CD4-positive, alpha-beta memory T cell (primary cell): ENCODE measurements at regions not wholly inside any gene's neighbourhood (a gene's known extent, or its start where the extent isn't known, plus 50 kb on each side); places are given as distances from the start of the nearest gene placed in this dataset.
"Not testable (repeated sequence)": the region's sequence is repeated elsewhere in the genome, so short reads cannot be mapped to it uniquely, and the experiment has no call there.

Experiments used
- CTCF ChIA-PET: fragments of 350-600 bp; sonication (Branson Sonifier 250); formaldehyde crosslinking; loops from one replicate; lab custom pipeline; 2021; ENCODE audit warnings: inconsistent platforms; ENCODE audit not compliant: partially characterized antibody; lab: Charles Lee
- POLR2A ChIA-PET: fragments of 350-600 bp; sonication (Branson Sonifier 250); formaldehyde crosslinking; loops from one replicate; lab custom pipeline; 2021; ENCODE audit not compliant: partially characterized antibody; lab: Charles Lee
- DNase-seq, 5 donors: peaks; one replicate each; pipeline versions ENCODE4 v3.0.0 to v3.0.0-alpha.2; 2020 to 2022; ENCODE audit warnings: mixed read lengths in 1 of 5
- H3K27ac ChIP-seq: one replicate; pipeline ENCODE4 v1.7.0; 2013; ENCODE audit warnings: low read depth, low read length
- H3K27me3 ChIP-seq: 2 replicates; pipeline ENCODE4 v1.7.0; 2013; ENCODE audit warnings: mild to moderate bottlenecking, low read length, moderate library complexity; ENCODE audit not compliant: insufficient read depth
- H3K36me3 ChIP-seq: 2 replicates; pipeline ENCODE4 v1.7.0; 2013; ENCODE audit warnings: mild to moderate bottlenecking, low read length, moderate library complexity; ENCODE audit not compliant: insufficient read depth
- H3K4me1 ChIP-seq: 2 replicates; pipeline ENCODE4 v1.7.0; 2013; ENCODE audit warnings: mild to moderate bottlenecking, low read length, moderate library complexity; ENCODE audit not compliant: insufficient read depth
- H3K4me3 ChIP-seq, 2 donors: one replicate each; pipeline ENCODE4 v1.7.0; 2013; ENCODE audit warnings: low read length in 2 of 2, mild to moderate bottlenecking in 1 of 2
- H3K9me3 ChIP-seq, 2 donors: one replicate each; pipeline ENCODE4 v1.7.0; 2013; ENCODE audit warnings: low read length in 2 of 2, control low read depth in 1 of 2; ENCODE audit not compliant: control insufficient read depth in 1 of 2
- H3K27ac Mint-ChIP-seq, 7 donors: one replicate each; pipeline ENCODE4 v1.8.0; 2020 to 2021; ENCODE audit warnings: mixed read lengths in 7 of 7, mild to moderate bottlenecking in 6 of 7, inconsistent platforms in 3 of 7, moderate library complexity in 3 of 7
- H3K27me3 Mint-ChIP-seq, 2 donors: one replicate each; pipeline ENCODE4 v1.8.0; 2020 to 2021; ENCODE audit warnings: mixed read lengths in 2 of 2
- H3K36me3 Mint-ChIP-seq, 2 donors: one replicate each; pipeline ENCODE4 v1.8.0; 2020 to 2021; ENCODE audit warnings: mixed read lengths in 2 of 2, inconsistent platforms in 1 of 2, mild to moderate bottlenecking in 1 of 2
- H3K4me1 Mint-ChIP-seq, 4 donors: one replicate each; pipeline ENCODE4 v1.8.0; 2020 to 2021; ENCODE audit warnings: mixed read lengths in 4 of 4, mild to moderate bottlenecking in 1 of 4
- H3K4me3 Mint-ChIP-seq, 8 donors: one replicate each; pipeline ENCODE4 v1.8.0; 2020 to 2021; ENCODE audit warnings: mixed read lengths in 8 of 8, mild to moderate bottlenecking in 7 of 8, moderate library complexity in 6 of 8, inconsistent platforms in 3 of 8
- H3K9me3 Mint-ChIP-seq, 8 donors: one replicate each; pipeline ENCODE4 v1.8.0; 2020 to 2021; ENCODE audit warnings: mixed read lengths in 8 of 8, mild to moderate bottlenecking in 5 of 8, inconsistent platforms in 3 of 8, moderate library complexity in 1 of 8
- intact Hi-C: fragments of 100-400 bp; cut with micrococcal nuclease; formaldehyde crosslinking; loops from one replicate; pipeline ENCODE4 v1.15.1; 2023

- H3K4me1 Mint-ChIP-seq, H3K27ac Mint-ChIP-seq, H3K36me3 ChIP-seq, H3K4me3 Mint-ChIP-seq, H3K4me3 ChIP-seq, H3K27me3 Mint-ChIP-seq, intact Hi-C loops, H3K27ac ChIP-seq, H3K9me3 ChIP-seq, H3K4me1 ChIP-seq, DNase-seq, H3K36me3 Mint-ChIP-seq, POLR2A ChIA-PET, CTCF ChIA-PET, H3K27me3 ChIP-seq: not testable (repeated sequence)
- H3K9me3 Mint-ChIP-seq: peaks cover 2 to 40% (median 18%) of the 10 kb centered on the region in 8 donors
These were observed 716.6 kb downstream of the ROBO2 start for GRCh38 chr3:77756397-77756975.

- H3K27ac Mint-ChIP-seq: no peak overlapping the region
- H3K4me1 Mint-ChIP-seq: no peaks in the 10 kb centered on the region
These were observed 732.6 kb downstream of the ROBO2 start for GRCh38 chr3:77772459-77772858.

DNA sequence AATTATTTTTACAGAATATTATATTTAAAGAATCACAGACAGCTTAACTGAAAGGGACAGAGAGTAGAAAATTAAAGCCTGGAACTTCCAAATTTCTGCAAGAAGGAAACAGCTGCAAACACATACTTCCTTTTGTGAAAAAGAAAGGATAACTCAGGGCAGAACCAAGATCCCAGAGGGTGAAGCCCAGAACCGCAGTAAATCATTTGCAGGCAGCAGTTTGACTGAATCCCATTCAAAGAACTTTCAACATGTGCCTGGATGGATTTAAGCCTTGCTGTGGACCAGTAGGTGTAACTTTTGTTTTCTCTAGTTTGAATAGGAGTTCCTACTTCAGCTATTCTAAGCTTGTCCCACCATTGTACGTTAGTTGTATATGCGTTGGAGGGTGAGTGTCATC lies 733.2 kb downstream of the ROBO2 start:
- H3K36me3 ChIP-seq: no peaks in the 10 kb centered on the region
- DNase-seq: no peak
- Mint-ChIP-seq H3K4me1 (no peaks in the 10 kb centered on the region), H3K9me3 (peaks cover 0 to 22% (median 9%) of the 10 kb centered on the region in 8 donors), H3K27ac (no peak overlapping the region), H3K36me3 (no peaks in the 10 kb centered on the region), H3K4me3 (no peak overlapping the region), H3K27me3 (no peaks in the 10 kb centered on the region)
- no peaks in the 10 kb centered on the region for H3K27me3 ChIP-seq
- H3K27ac ChIP-seq: no peak overlapping the region
- H3K9me3 ChIP-seq: no peaks in the 10 kb centered on the region
- ChIA-PET POLR2A (no interaction called here), CTCF (no interaction called here)
- H3K4me1 ChIP-seq: no peaks in the 10 kb centered on the region
- intact Hi-C loops: no loop called here
- H3K4me3 ChIP-seq: no peak overlapping the region

More at GRCh38 chr3:77772459-77772858, 732.6 kb downstream of the ROBO2 start:
- ChIA-PET CTCF (no interaction called here), POLR2A (no interaction called here)
- no peak overlapping the region for H3K4me3 ChIP-seq
- Mint-ChIP-seq H3K36me3 (no peaks in the 10 kb centered on the region), H3K4me3 (no peak overlapping the region), H3K9me3 (peaks cover 0 to 22% (median 9%) of the 10 kb centered on the region in 8 donors), H3K27me3 (no peaks in the 10 kb centered on the region)
- H3K27me3 ChIP-seq: no peaks in the 10 kb centered on the region
- intact Hi-C loops: no loop called here
- no peaks in the 10 kb centered on the region for H3K4me1 ChIP-seq
- DNase-seq: no peak
- no peaks in the 10 kb centered on the region for H3K36me3 ChIP-seq
- H3K27ac ChIP-seq: no peak overlapping the region
- H3K9me3 ChIP-seq: no peaks in the 10 kb centered on the region

DNA sequence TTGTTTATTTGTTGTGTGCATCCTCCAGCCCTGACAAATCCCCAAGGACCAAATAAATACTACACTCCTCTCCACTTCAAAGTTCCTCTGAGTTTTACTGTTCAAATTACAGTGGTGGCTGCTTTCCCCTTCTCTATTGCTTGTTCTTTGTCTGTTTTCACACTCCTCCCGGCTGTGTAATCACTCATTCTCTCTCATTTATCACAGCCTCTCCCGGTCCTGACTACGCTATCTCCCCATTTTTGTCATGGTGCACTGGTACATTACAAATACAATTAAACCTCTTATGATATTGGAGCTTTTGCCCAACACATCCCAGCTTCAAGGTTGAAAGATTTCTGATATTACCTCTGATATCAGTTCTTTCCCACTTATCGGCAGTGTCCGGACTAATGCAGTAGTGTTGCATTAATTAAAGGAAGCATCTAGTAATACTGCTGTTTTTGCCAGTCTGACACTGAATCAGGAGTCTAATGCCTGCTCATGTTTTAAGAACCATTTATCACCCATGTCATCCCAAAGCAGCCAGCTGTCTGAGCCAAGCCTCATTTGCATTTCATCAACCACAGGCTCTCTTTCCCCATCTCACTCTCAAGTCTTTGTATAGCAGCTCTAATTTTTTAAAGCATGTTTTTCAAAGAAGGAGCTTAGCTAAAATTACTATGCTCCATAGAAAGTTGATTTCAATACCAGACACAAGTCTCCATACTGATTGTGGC lies 740.5 kb downstream of the ROBO2 start:
- no peaks in the 10 kb centered on the region for H3K9me3 ChIP-seq

DNA sequence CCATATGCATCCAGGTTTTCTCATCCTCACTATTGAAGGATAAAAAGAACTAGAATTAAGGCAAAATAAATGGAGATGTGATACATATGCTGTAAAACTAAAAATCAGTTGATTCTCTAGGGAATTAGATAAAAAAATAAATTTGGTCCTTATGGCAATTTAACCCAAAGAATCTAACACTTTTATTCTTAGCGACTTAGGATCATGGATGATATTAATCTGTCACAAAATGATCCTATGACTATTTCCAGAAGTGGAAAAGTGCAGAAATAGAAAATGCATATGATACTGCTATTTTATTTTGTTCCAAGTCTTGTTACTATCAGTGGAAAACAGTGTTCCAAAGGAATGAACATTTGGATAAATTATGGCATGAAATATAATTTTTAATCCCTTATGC lies 746.3 kb downstream of the ROBO2 start:
- DNase-seq: no peak
- H3K4me3 ChIP-seq: no peak overlapping the region
- H3K27ac ChIP-seq: no peak overlapping the region
- no peaks in the 10 kb centered on the region for H3K36me3 Mint-ChIP-seq
- no peaks in the 10 kb centered on the region for H3K4me1 ChIP-seq
- no peak overlapping the region for H3K4me3 Mint-ChIP-seq
- H3K27me3 Mint-ChIP-seq: no peaks in the 10 kb centered on the region
- H3K9me3 ChIP-seq: no peaks in the 10 kb centered on the region
- no peaks in the 10 kb centered on the region for H3K36me3 ChIP-seq
- no peak overlapping the region for H3K27ac Mint-ChIP-seq
- no peaks in the 10 kb centered on the region for H3K27me3 ChIP-seq
- intact Hi-C loops: no loop called here
- peaks cover 0 to 8% (median 4%) of the 10 kb centered on the region in 8 donors for H3K9me3 Mint-ChIP-seq
- ChIA-PET POLR2A (no interaction called here), CTCF (no interaction called here)
- no peaks in the 10 kb centered on the region for H3K4me1 Mint-ChIP-seq

More for the DNA sequence above, 740.5 kb downstream of the ROBO2 start:
- H3K27me3 ChIP-seq: no peaks in the 10 kb centered on the region
- ChIA-PET CTCF (no interaction called here), POLR2A (no interaction called here)
- H3K27me3 Mint-ChIP-seq: no peaks in the 10 kb centered on the region
- no peaks in the 10 kb centered on the region for H3K36me3 ChIP-seq
- H3K9me3 Mint-ChIP-seq: peaks cover 0 to 20% (median 2%) of the 10 kb centered on the region in 8 donors
- no peak overlapping the region for H3K27ac Mint-ChIP-seq
- no peaks in the 10 kb centered on the region for H3K4me1 ChIP-seq
- no peaks in the 10 kb centered on the region for H3K36me3 Mint-ChIP-seq
- H3K4me3 Mint-ChIP-seq: no peak overlapping the region
- H3K4me1 Mint-ChIP-seq: no peaks in the 10 kb centered on the region
- DNase-seq: no peak
- intact Hi-C loops: no loop called here
- H3K27ac ChIP-seq: no peak overlapping the region
- H3K4me3 ChIP-seq: no peak overlapping the region

DNA sequence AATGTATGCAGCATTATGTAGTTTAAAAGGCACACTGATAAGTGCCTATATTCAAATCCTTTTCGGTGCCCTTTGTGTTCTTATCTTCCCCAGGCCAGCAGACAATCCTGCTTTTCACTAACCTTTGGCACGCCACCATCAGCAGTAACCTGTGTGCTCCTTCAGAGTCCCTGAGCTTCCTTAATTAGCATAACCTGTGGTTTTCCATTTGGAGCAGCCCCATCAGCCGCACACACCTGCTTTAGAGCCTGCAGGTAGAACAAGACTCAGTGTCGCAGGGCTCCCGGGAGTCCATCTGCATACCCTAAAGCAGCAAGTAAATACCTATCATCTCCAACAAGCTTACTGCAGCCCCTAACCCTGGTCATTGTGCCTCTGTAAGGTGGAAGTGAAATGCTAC lies 755.1 kb downstream of the ROBO2 start:
- Mint-ChIP-seq H3K4me1 (no peaks in the 10 kb centered on the region), H3K27ac (no peak overlapping the region), H3K36me3 (no peaks in the 10 kb centered on the region), H3K9me3 (peaks cover 2 to 16% (median 9%) of the 10 kb centered on the region in 8 donors), H3K4me3 (no peak overlapping the region), H3K27me3 (no peaks in the 10 kb centered on the region)
- no peaks in the 10 kb centered on the region for H3K9me3 ChIP-seq
- POLR2A ChIA-PET: no interaction called here
- DNase-seq: no peak
- H3K36me3 ChIP-seq: no peaks in the 10 kb centered on the region
- H3K4me3 ChIP-seq: no peak overlapping the region
- no peaks in the 10 kb centered on the region for H3K27me3 ChIP-seq
- H3K4me1 ChIP-seq: no peaks in the 10 kb centered on the region
- H3K27ac ChIP-seq: no peak overlapping the region
- CTCF ChIA-PET: no interaction called here
- intact Hi-C loops: no loop called here

GRCh38 chr3:77799278-77799677 lies 759.4 kb downstream of the ROBO2 start:
- ChIA-PET CTCF (no interaction called here), POLR2A (no interaction called here)
- DNase-seq: no peak
- intact Hi-C loops: no loop called here
- Histone ChIP-seq H3K9me3 (no peaks in the 10 kb centered on the region), H3K4me1 (no peaks in the 10 kb centered on the region), H3K4me3 (no peak overlapping the region), H3K27ac (no peak overlapping the region), H3K36me3 (no peaks in the 10 kb centered on the region), H3K27me3 (no peaks in the 10 kb centered on the region)
- Mint-ChIP-seq H3K4me1 (no peaks in the 10 kb centered on the region), H3K36me3 (no peaks in the 10 kb centered on the region), H3K9me3 (peaks cover 0 to 23% (median 3%) of the 10 kb centered on the region in 8 donors), H3K27me3 (no peaks in the 10 kb centered on the region), H3K27ac (no peak overlapping the region), H3K4me3 (no peak overlapping the region)
